ENCODE measurements at regions not wholly inside any gene's neighbourhood (a gene's known extent, or its start where the extent isn't known, plus 50 kb on each side); places are given as distances from the start of the nearest gene placed in this dataset.

DNA sequence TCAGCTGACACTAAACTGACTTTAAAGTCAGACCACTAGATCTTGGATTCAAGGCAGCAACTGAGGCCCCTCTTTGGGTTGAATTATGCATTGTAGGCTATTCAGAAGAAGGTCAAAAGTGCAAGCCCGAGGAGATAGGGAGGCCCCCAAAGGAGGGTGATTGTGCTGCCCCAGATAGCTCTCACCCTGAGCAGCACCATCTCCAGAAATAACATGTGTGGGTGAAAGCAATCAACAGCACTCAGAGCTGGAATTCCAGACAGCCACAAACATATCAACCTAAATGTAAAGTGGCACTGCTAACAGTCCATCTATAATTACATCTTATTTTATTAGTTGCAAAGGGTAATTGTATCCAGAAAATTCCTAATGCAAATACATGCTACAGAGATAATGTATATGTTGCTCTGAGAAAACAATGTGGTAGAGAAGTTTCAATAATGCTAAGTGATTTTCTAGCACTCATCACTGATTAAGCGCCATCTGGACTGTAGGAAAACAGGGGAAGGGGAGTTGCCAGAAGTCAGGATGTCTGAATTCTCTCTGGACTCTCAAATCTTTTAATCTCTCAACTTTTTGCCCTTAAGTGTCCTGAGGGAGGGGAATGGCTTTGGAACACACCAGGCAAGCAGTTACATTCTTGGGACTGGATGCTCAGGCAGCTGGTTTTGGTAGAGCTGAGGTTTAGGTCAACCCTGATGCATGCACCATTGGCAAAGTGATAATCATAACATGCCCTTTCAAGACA is 61.8 kb upstream of the SFRP2 start:
- H3K27ac Mint-ChIP-seq, result no peak overlapping the region
- H3K36me3 Mint-ChIP-seq (ENCODE audit: low read depth), result no peaks in the 10 kb centered on the region
- Histone ChIP-seq H3K27me3 (ENCODE audit: control insufficient read depth, insufficient read depth, low read length, poor library complexity, severe bottlenecking) (no peaks in the 10 kb centered on the region), H3K4me1 (ENCODE audit: control insufficient read depth, insufficient read depth, low read length) (no peaks in the 10 kb centered on the region), H3K9ac (ENCODE audit: extremely low read depth, low read length, poor library complexity, severe bottlenecking) (no peak overlapping the region), H3K36me3 (ENCODE audit: control insufficient read depth, insufficient read depth, low read length) (no peaks in the 10 kb centered on the region), H3K4me3 (ENCODE audit: low read length) (no peak overlapping the region), H3K27ac (ENCODE audit: low read depth, low read length) (no peak overlapping the region), H3K9me3 (ENCODE audit: control insufficient read depth, low read length) (no peaks in the 10 kb centered on the region)
- DNase-seq, result no peak
- H3K4me1 Mint-ChIP-seq, result no peaks in the 10 kb centered on the region
- peaks cover 4% of the 10 kb centered on the region for H3K27me3 Mint-ChIP-seq (ENCODE audit: insufficient read depth)
- WGBS, 2 experiments (ENCODE audit: insufficient coverage in 1 of 2, insufficient read length in 1 of 2), result 84 to 100% methylated on average over 1 to 2 of the region's 2 CpGs
- peaks cover 20% of the 10 kb centered on the region for H3K9me3 Mint-ChIP-seq
- H3K4me3 Mint-ChIP-seq, result no peak overlapping the region
- TF ChIP-seq, protein P1, sequence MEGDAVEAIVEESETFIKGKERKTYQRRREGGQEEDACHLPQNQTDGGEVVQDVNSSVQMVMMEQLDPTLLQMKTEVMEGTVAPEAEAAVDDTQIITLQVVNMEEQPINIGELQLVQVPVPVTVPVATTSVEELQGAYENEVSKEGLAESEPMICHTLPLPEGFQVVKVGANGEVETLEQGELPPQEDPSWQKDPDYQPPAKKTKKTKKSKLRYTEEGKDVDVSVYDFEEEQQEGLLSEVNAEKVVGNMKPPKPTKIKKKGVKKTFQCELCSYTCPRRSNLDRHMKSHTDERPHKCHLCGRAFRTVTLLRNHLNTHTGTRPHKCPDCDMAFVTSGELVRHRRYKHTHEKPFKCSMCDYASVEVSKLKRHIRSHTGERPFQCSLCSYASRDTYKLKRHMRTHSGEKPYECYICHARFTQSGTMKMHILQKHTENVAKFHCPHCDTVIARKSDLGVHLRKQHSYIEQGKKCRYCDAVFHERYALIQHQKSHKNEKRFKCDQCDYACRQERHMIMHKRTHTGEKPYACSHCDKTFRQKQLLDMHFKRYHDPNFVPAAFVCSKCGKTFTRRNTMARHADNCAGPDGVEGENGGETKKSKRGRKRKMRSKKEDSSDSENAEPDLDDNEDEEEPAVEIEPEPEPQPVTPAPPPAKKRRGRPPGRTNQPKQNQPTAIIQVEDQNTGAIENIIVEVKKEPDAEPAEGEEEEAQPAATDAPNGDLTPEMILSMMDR (conservative IDR thresholded peaks at IDR 0.05), result no peak

DNA sequence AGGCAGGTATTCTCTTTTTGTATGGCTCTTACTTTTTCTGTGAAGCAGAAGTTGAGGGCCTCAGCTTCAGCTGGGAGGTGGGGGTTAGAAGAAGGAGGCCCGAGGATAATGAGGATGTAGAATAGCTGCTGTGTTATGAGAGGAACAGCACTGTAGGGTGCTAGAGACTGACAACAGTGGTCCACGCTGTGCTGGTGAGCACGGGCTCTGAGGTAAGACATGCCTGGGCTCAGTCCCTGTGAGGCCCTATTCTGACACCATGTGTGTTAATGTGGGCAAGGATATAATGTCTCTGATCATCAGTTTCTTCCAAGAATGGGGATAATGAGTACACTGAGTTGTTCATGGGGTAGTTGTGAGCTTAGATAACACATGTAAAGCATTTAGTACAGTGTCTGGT is 55.3 kb upstream of the SFRP2 start:
- no peaks in the 10 kb centered on the region for H3K4me1 ChIP-seq (ENCODE audit: control insufficient read depth, insufficient read depth, low read length)
- Mint-ChIP-seq H3K36me3 (ENCODE audit: low read depth) (no peaks in the 10 kb centered on the region), H3K27me3 (ENCODE audit: insufficient read depth) (no peaks in the 10 kb centered on the region), H3K4me1 (no peaks in the 10 kb centered on the region), H3K27ac (no peak overlapping the region), H3K9me3 (peaks cover 7% of the 10 kb centered on the region), H3K4me3 (no peak overlapping the region)
- no peak overlapping the region for H3K9ac ChIP-seq (ENCODE audit: extremely low read depth, low read length, poor library complexity, severe bottlenecking)
- H3K27ac ChIP-seq (ENCODE audit: low read depth, low read length), result no peak overlapping the region
- H3K9me3 ChIP-seq (ENCODE audit: control insufficient read depth, low read length), result no peaks in the 10 kb centered on the region
- H3K36me3 ChIP-seq (ENCODE audit: control insufficient read depth, insufficient read depth, low read length), result no peaks in the 10 kb centered on the region
- DNase-seq, result no peak
- WGBS, 2 experiments (ENCODE audit: insufficient coverage in 1 of 2, insufficient read length in 1 of 2), result 0 to 54% methylated on average over 1 to 3 of the region's 3 CpGs
- TF ChIP-seq, protein P1 (conservative IDR thresholded peaks at IDR 0.05), result no peak
- H3K4me3 ChIP-seq (ENCODE audit: low read length), result no peak overlapping the region
- H3K27me3 ChIP-seq (ENCODE audit: control insufficient read depth, insufficient read depth, low read length, poor library complexity, severe bottlenecking), result no peaks in the 10 kb centered on the region
